Adrenal gland (tissue), 5 donors: ENCODE measurements at regions not wholly inside any gene's neighbourhood (a gene's known extent, or its start where the extent isn't known, plus 50 kb on each side); places are given as distances from the start of the nearest gene placed in this dataset.

Experiments used
- CTCF ChIP-seq, 6 experiments: fragments of 450-650 bp in 4 of 6; fragments of 200-600 bp in 2 of 6; sonication (generic) in 1 of 6; IDR thresholded peaks; 1 replicate in 5 of 6; 2 replicates in 1 of 6; pipeline versions ENCODE4 v1.5.1 to v1.8.0; 2016 to 2021; ENCODE audit warnings: antibody characterized with exemption in 6 of 6, mild to moderate bottlenecking in 2 of 6, moderate library complexity in 1 of 6
- POLR2A ChIP-seq, 2 donors: fragments of 450-650 bp; IDR thresholded peaks; one replicate each; pipeline ENCODE4 v1.6.1; 2017; ENCODE audit warnings: antibody characterized with exemption in 2 of 2, mild to moderate bottlenecking in 2 of 2, moderate library complexity in 1 of 2
- donor health status: DM: no; HTN: no; CAD: no.

DNA sequence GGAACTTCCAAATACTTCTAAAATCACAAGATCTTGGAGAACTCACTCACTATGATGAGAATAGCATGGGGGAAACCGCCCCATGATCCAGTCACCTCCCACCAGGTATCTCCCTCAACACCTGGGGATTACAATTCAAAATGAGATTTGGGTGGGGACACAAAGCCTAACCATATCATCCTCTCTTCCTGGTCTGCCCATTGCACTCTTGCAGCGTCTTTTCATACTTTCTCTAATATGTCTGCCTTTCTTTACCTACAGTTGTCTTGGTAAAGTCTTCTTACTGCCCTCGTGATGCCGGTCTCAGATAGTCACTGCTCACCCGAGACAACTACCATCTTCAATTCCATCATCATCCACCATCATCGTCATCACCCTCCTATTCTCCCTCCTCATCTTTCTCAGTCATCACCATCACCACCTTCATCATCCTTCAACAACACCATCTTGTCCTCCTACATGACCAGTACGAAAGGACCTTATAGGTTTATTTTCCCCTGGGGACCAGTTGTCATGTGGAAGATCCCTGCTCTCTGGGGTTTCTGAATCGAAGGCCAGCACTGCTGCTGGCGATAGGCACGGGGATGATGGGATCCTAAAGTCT is 58.5 kb upstream of the CASZ1 start:
- TF ChIP-seq POLR2A (IDR thresholded peaks at IDR 0.05) (no peak), CTCF (IDR thresholded peaks at IDR 0.05) (no peak)
